ENCODE measurements at regions not wholly inside any gene's neighbourhood (a gene's known extent, or its start where the extent isn't known, plus 50 kb on each side); places are given as distances from the start of the nearest gene placed in this dataset.
"Not testable (repeated sequence)": the region's sequence is repeated elsewhere in the genome, so short reads cannot be mapped to it uniquely, and the experiment has no call there.

GRCh38 chr18:1849386-1849785, 721.9 kb downstream of the METTL4 start:
- no peak overlapping the region for H3K4me3 ChIP-seq (ENCODE audit: low read depth, low read length)
- TF ChIP-seq CTCF (conservative IDR thresholded peaks at IDR 0.05; ENCODE audit: low read depth, low read length) = no peak

GRCh38 chr18:1857281-1857680, 714.0 kb downstream of the METTL4 start:
- H3K4me3 ChIP-seq (ENCODE audit: low read depth, low read length); DNase-seq (ENCODE audit: low read depth): not testable (repeated sequence)

More at GRCh38 chr18:1849386-1849785, 721.9 kb downstream of the METTL4 start:
- DNase-seq (ENCODE audit: low read depth) = no peak

- no peak overlapping the region for H3K4me3 ChIP-seq (ENCODE audit: low read depth, low read length)
- no peak for DNase-seq (ENCODE audit: low read depth)
- no peak for TF ChIP-seq CTCF (conservative IDR thresholded peaks at IDR 0.05; ENCODE audit: low read depth, low read length)
Observed at GRCh38 chr18:1861473-1861872, 709.8 kb downstream of the METTL4 start.

- no peak for DNase-seq (ENCODE audit: low read depth)
- H3K4me3 ChIP-seq (ENCODE audit: low read depth, low read length) = no peak overlapping the region
- no peak for TF ChIP-seq CTCF (conservative IDR thresholded peaks at IDR 0.05; ENCODE audit: low read depth, low read length)
Observed at GRCh38 chr18:1865869-1866268, 705.4 kb downstream of the METTL4 start.

- H3K4me3 ChIP-seq (ENCODE audit: low read depth, low read length) = no peak overlapping the region
- DNase-seq (ENCODE audit: low read depth) = no peak
- no peak for TF ChIP-seq CTCF (conservative IDR thresholded peaks at IDR 0.05; ENCODE audit: low read depth, low read length)
Observed at GRCh38 chr18:1872274-1872673, 699.0 kb downstream of the METTL4 start.

GRCh38 chr18:1875219-1875618, 696.1 kb downstream of the METTL4 start:
- no peak for DNase-seq (ENCODE audit: low read depth)
- TF ChIP-seq CTCF (conservative IDR thresholded peaks at IDR 0.05; ENCODE audit: low read depth, low read length) = no peak
- H3K4me3 ChIP-seq (ENCODE audit: low read depth, low read length) = no peak overlapping the region

GRCh38 chr18:1884623-1885022, 686.7 kb downstream of the METTL4 start:
- H3K4me3 ChIP-seq (ENCODE audit: low read depth, low read length) = no peak overlapping the region
- no peak for DNase-seq (ENCODE audit: low read depth)
- no peak for TF ChIP-seq CTCF (conservative IDR thresholded peaks at IDR 0.05; ENCODE audit: low read depth, low read length)

GRCh38 chr18:1891641-1892040, 679.7 kb downstream of the METTL4 start:
- TF ChIP-seq CTCF (conservative IDR thresholded peaks at IDR 0.05; ENCODE audit: low read depth, low read length) = no peak
- peak; percentile 7 for DNase-seq (ENCODE audit: low read depth)
- no peak overlapping the region for H3K4me3 ChIP-seq (ENCODE audit: low read depth, low read length)

All from choroid plexus epithelial cell (primary cell).